ENCODE measurements at regions not wholly inside any gene's neighbourhood (a gene's known extent, or its start where the extent isn't known, plus 50 kb on each side); places are given as distances from the start of the nearest gene placed in this dataset.
A peak's percentile ranks its signal among the peaks of the same experiment; 100 is the strongest.
"Not testable (repeated sequence)": the region's sequence is repeated elsewhere in the genome, so short reads cannot be mapped to it uniquely, and the experiment has no call there.

DNA sequence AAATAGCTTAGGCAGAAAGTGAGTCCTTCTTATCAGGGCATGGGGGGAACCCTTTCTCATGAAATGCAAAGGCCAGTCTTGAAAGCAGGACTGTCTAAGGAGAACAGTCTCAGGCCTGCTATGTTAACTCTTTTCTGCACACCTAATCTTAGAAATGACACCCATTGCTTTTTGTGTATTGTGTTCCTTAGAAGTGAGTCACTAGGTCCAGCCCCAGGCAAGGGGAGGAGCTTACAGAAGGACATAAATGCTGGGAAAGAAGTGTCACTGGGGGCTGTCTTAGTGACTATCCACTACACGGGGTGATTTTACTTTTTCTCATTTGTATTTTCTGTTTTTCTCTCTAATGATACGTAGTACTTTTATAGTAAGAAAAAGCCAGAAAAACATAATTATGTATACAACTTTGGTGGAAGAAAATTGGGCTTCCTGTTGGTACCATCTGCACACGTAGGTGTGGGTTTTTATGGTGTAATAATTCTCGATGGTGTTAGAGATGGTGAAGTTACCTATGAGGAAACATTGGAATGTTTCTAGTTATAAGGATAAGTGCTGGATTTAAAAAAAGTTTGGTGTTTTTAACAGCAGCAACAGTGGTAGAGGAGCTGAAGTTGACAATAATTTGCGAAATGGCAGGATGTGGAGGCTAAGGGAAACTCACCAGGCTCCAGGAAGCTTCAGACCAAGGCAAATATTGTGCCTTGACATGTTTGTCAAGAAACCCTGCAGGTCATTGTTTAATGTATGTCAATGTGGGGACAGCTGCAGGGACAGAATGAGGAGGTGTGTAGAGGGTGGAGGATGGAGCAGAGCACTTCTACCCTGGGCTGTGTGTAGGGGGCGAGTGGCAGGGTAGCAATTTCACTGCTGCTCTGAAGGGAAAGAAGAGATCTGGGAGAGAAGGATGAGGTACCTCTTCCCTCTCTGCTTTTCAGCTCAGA lies 214.9 kb downstream of the KTN1 start:
- H3K4me3 ChIP-seq, result no peak overlapping the region
- no peaks in the 10 kb centered on the region for H3K27me3 ChIP-seq
- no peaks in the 10 kb centered on the region for H3K36me3 ChIP-seq
- DNase-seq, result peak; percentile 10
- H3K9me3 ChIP-seq, result no peaks in the 10 kb centered on the region

DNA sequence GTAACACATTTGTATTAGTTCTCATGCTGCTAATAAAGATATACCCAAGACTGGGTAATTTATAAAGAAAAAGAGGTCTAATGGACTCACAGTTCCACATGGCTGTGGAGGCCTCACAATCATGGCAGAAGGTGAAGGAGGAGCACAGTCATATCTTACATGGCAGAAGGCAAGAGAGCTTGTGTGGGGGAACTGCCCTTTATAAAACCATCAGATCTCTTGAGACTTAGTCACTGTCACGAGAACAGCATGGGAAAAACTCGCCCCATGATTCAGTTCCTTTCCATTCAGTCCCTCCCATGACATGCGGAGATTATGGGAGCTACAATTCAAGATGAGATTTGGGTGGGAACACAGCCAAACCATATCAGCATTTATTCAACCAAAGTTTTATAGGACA lies 216.5 kb downstream of the KTN1 start:
- H3K36me3 ChIP-seq, H3K4me3 ChIP-seq, H3K27me3 ChIP-seq, DNase-seq, H3K9me3 ChIP-seq: not testable (repeated sequence)

GRCh38 chr14:55798406-55798805 lies 218.4 kb downstream of the KTN1 start:
- Histone ChIP-seq H3K4me3 (no peak overlapping the region), H3K9me3 (no peaks in the 10 kb centered on the region), H3K27me3 (no peaks in the 10 kb centered on the region), H3K36me3 (no peaks in the 10 kb centered on the region)
- no peak for DNase-seq

DNA sequence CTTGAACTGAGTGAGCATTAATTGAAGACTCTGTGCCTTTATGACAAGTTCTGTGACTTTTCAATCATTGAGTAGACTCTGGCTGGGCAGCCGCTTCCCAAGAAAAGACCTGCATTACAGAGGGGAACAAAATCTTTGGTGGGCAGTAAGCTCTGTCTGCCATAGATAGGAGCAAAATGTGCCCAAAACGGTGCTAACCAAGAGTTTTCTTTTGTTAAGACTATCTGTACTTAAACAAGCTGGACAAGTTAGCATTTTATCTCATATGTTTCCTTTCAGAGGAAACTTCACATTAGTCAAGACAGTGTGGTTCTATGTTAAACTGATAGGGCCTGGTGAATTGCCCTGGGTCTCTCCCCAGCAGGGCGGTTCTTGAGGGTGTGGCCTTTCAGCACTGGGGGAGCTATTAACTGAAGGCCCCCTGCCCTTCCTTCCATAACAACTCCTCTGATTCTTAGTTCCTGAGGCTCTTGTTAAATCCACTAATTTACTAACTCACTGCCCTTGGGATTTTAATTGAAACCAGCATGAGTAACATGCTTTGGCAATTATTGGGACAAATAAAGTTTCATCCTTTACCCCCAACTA lies 219.6 kb downstream of the KTN1 start:
- no peaks in the 10 kb centered on the region for H3K27me3 ChIP-seq
- no peaks in the 10 kb centered on the region for H3K36me3 ChIP-seq
- no peak overlapping the region for H3K4me3 ChIP-seq
- no peak for DNase-seq
- H3K9me3 ChIP-seq, result no peaks in the 10 kb centered on the region

DNA sequence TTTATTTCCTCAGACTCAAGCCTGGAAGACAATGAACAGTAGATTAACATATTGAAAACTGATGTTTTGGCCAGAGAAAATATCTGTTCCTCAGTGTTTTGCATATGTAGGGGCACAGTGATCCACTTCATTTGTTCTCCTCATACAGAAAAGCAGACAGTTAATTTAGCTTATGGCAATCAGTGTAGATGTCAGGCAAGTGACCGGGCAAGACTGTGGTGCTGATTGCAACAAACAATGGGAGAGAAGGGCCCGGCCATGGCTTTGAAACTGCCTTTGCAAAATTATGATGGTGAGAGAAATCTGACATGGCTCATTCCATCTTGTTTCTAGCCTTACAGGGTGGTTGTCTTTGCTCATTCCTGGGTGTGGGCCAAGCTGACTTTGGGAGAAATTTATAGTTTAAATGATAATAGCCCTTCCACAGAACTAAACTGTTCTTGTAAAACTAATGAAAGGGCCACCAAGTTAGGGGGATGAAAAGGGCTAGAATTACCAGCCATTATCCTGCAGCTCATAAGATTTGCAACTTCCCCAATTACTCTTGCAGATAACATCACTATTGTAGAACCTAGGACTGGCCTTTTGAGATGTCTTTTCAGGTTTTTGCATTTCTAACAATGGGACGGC lies 220.3 kb downstream of the KTN1 start:
- Histone ChIP-seq H3K9me3 (no peaks in the 10 kb centered on the region), H3K36me3 (no peaks in the 10 kb centered on the region)
- DNase-seq, result no peak

GRCh38 chr14:55801121-55801520 lies 221.1 kb downstream of the KTN1 start:
- no peaks in the 10 kb centered on the region for H3K36me3 ChIP-seq
- DNase-seq, result no peak
- H3K27me3 ChIP-seq, result no peaks in the 10 kb centered on the region
- no peak overlapping the region for H3K4me3 ChIP-seq
- H3K9me3 ChIP-seq, result no peaks in the 10 kb centered on the region

More for the DNA sequence above, 220.3 kb downstream of the KTN1 start:
- H3K4me3 ChIP-seq, result no peak overlapping the region
- H3K27me3 ChIP-seq, result no peaks in the 10 kb centered on the region

DNA sequence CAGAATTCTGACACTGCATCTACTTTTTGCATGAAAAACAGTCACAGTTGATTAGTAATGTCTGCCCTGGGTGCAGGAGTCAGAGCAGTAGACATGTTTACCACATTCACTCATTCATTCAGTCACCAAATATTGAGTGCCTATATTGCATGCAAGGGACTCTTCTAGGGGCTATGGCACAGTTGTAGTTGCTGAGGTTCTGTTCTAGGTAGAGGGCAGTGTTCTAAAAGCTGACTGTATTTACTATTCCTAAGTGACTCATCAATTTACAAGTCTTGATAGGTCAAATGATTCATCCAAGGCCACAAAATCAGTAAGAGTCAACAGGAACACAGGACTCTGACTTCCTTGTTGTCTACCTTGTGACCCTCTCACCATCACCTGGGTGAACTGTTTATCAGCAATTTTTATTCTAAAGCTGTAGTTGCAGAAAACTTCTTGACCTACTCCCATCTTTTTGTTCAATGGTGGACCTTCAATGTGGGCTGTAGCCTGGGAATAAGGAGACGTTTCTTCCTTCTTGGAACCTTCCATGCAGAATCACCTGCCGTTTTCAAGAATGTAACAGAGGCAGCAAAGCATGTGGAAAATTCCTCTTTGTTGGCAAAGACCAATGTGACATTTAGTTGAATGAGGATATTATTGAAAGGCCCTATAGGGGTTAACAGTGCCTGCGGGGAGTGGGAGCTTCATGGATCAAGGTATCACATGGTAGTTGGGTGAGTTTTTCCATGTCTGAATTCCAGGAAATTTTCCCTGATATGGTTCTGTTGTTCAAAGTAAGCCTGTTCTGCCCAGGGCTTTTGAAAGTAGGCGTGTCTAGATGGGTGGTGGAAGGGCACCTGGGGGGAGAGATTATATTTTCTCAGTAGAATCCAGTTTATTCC lies 223.2 kb downstream of the KTN1 start:
- Histone ChIP-seq H3K27me3 (no peaks in the 10 kb centered on the region), H3K4me3 (no peak overlapping the region), H3K9me3 (no peaks in the 10 kb centered on the region), H3K36me3 (no peaks in the 10 kb centered on the region)
- DNase-seq, result no peak

- DNase-seq, result no peak
Observed at GRCh38 chr14:55803873-55804553, 224.0 kb downstream of the KTN1 start.

GRCh38 chr14:55805250-55805649 lies 225.2 kb downstream of the KTN1 start:
- H3K27me3 ChIP-seq, result no peaks in the 10 kb centered on the region

More at GRCh38 chr14:55803873-55804553, 224.0 kb downstream of the KTN1 start:
- H3K36me3 ChIP-seq, result no peaks in the 10 kb centered on the region
- H3K4me3 ChIP-seq, result no peak overlapping the region
- no peaks in the 10 kb centered on the region for H3K9me3 ChIP-seq
- no peaks in the 10 kb centered on the region for H3K27me3 ChIP-seq

GRCh38 chr14:55807053-55807880 lies 227.3 kb downstream of the KTN1 start:
- H3K27me3 ChIP-seq, result no peaks in the 10 kb centered on the region
- no peaks in the 10 kb centered on the region for H3K36me3 ChIP-seq
- peak; percentile 12 for DNase-seq
- H3K9me3 ChIP-seq, result no peaks in the 10 kb centered on the region
- H3K4me3 ChIP-seq, result no peak overlapping the region

More at GRCh38 chr14:55805250-55805649, 225.2 kb downstream of the KTN1 start:
- Histone ChIP-seq H3K4me3 (no peak overlapping the region), H3K9me3 (no peaks in the 10 kb centered on the region), H3K36me3 (no peaks in the 10 kb centered on the region)
- DNase-seq, result no peak

- no peaks in the 10 kb centered on the region for H3K27me3 ChIP-seq
- no peak overlapping the region for H3K4me3 ChIP-seq
- DNase-seq, result no peak
- no peaks in the 10 kb centered on the region for H3K36me3 ChIP-seq
- H3K9me3 ChIP-seq, result no peaks in the 10 kb centered on the region
Observed at GRCh38 chr14:55807881-55808379, 227.9 kb downstream of the KTN1 start.

DNA sequence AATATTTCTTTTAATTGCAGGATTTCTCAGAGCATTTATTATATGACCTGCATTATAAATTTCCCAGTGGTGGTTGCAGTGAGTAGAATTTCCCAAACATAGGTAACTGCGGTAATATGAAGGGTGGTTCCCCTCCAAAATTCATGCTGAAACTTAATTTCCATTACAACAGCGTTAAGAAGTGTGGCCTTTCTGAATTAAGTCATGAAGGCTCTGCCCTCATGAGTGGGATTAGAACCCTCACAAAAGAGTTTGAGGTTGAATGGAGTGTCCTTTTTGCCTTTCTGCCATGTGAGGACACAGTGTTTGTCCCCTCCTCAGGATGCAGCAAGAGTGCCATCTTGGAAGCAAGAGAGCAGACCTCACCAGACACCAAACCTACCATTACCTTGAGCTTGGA lies 233.6 kb downstream of the KTN1 start:
- Histone ChIP-seq H3K9me3 (no peaks in the 10 kb centered on the region), H3K27me3 (no peaks in the 10 kb centered on the region)

GRCh38 chr14:55814064-55814463 lies 234.1 kb downstream of the KTN1 start:
- DNase-seq, result no peak
- H3K27me3 ChIP-seq, result no peaks in the 10 kb centered on the region
- H3K9me3 ChIP-seq, result no peaks in the 10 kb centered on the region
- no peaks in the 10 kb centered on the region for H3K36me3 ChIP-seq
- no peak overlapping the region for H3K4me3 ChIP-seq

More for the DNA sequence above, 233.6 kb downstream of the KTN1 start:
- no peak overlapping the region for H3K4me3 ChIP-seq
- DNase-seq, result no peak
- H3K36me3 ChIP-seq, result no peaks in the 10 kb centered on the region

- Histone ChIP-seq H3K36me3 (no peaks in the 10 kb centered on the region), H3K9me3 (no peaks in the 10 kb centered on the region), H3K4me3 (no peak overlapping the region), H3K27me3 (no peaks in the 10 kb centered on the region)
- no peak for DNase-seq
Observed at GRCh38 chr14:55814873-55815272, 234.9 kb downstream of the KTN1 start.

DNA sequence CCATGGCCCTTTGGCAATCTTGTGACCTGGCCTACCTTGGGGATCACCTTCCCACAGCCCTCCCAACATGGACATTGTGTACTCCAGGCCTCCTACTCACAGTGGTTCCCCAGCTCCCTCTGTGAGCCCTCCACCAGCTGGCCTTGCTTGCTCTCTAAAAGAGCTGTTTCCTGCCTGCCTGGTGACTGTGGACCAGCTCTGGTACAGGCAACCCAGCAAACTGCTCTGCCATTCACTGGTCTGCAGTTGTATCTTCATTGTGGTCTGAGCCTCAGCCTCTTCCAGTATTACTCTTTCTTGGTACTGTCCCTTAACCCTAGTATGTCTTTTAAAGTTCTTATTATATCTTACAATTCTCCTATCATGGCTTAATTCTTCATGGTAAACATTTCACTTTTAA lies 236.2 kb downstream of the KTN1 start:
- H3K27me3 ChIP-seq, result no peaks in the 10 kb centered on the region
- H3K4me3 ChIP-seq, result no peak overlapping the region
- H3K9me3 ChIP-seq, result no peaks in the 10 kb centered on the region
- no peaks in the 10 kb centered on the region for H3K36me3 ChIP-seq
- no peak for DNase-seq

Data from MG63 (cell line).